Brain pericyte (primary cell): ENCODE measurements at regions not wholly inside any gene's neighbourhood (a gene's known extent, or its start where the extent isn't known, plus 50 kb on each side); places are given as distances from the start of the nearest gene placed in this dataset.
"Not testable (repeated sequence)": the region's sequence is repeated elsewhere in the genome, so short reads cannot be mapped to it uniquely, and the experiment has no call there.

Experiments used
- DNase-seq: peaks from one replicate; pipeline ENCODE4 v3.0.0-alpha.2; 2012; ENCODE audit warnings: low read depth, low spot score

DNA sequence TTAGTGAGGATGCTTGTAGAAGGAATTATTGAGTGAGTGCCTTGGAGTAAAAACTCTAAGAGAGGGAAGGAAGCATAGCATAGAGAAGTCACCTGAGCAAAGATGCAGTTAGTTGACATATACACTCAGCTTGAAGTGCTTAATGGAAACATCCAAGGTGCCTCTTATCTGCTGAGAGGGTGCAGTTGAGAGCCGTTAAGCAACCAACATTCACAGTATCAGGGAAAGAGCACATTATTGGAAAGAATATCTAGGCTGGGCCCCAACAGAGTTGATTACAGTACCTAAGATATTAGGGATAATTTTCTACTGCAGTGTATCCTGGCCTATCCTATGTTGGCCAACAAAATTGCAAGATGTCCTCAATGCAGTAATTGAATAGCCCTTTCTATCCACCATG is 302.0 kb downstream of the ETV1 start:
- DNase-seq, result no peak

DNA sequence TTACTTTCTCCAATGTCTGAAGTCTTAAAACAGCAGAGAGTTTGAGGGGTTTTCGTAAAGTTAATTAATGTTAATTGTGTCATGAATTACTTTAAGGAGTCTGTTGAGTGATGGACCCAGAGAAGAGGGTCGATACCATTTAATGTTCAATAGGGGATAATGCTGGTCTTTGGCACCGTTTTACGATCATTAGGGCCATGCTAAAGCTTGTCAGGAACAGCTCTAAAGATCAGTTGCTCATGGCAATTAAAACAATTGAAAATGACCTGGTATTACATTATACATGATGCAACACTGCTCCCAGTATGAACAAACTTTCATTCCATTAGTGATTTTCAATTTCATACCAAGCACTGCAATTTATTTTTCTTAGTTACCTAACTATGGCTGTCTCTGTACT is 296.9 kb downstream of the ETV1 start:
- no peak for DNase-seq

DNA sequence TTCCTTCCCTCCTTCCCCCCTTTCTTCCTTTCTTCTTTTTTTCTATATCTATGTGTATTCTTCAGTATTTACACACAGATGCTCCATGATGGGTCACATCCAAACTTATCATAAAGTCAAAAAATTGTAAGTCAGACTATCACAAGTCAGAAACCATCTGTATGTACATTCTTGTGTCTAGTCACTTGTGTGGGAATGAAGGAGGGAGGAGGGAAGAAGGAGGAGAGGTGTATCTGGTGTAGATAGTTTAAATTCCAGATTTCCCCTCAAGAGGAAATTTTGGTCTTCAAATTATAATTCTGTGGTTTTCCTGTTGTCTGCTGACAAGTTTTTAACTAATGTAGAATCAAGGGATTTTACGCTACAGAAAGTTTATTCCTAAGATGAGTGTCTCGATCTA is 287.2 kb downstream of the ETV1 start:
- no peak for DNase-seq

DNA sequence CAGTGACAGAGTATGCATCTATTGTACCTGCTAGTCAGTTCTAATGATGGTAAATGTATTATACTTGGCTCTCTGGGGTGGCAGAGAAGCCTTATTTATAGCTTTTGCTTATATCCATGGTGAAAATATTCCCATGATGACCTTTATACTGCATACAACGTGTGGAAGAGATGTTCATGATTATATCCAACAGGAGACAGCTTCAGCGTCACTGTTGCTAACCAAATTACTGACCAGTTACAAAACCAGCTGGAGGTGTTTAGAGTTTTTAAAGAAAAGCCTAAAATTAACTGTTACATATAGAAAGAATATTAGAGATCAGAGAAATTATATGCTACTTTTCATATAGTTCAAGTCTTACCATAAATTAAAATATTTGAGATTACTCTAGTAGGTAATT is 280.8 kb downstream of the ETV1 start:
- no peak for DNase-seq

DNA sequence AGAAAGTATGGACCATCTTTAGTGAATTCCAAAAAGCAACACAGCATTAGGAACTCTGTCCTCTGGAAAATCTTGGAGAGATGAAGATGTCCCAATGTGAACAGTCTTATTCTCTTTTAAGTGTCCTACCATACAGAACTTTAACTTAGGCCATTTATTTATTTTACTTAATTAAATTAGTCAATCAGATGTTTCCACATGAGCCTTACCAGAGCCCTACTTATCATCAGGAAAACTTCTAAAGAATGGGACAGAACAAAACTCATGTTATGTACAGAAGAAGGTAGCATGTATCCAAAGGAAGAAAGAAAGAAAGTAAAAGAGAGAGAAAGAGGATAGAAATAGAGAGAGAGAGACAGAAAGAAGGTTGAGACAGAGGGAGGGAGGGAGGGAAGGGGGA is 276.4 kb downstream of the ETV1 start:
- DNase-seq, result no peak

DNA sequence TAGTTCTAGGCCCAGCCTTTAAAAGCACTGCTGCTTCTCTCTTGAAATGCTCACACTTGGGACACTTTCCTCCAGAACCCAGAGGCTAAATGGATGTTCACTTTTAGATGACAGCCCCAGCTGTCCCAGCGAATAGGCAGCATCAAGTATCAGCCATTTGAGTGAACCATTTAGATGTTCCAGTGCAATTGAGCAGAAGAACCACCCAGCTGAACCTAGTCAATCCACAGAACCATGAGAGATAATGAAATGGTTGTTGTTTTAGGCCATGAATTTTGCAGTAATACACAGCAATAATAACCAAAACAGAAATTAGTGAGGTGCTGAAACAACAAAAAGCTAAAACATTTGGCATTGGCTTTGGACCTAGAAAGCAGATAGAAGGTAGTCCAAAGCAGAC is 273.9 kb downstream of the ETV1 start:
- no peak for DNase-seq

DNA sequence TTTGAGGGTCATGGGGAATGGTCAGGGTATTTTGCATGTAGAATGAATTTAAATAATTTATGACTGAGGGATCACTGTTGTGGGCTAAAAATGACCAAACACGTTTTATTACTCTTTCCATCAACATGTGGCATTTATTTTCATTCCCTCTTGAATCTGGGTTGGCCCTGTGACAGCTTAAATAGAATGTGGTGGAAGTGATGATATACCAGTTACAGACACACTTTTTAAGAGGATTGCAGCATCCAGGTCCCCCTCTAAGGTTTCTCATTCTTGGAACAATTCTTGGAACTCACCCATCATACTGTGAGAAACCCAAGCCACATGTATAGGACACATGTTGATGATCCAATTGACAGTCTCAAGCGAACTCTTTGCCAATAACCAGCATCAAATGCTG is 272.4 kb downstream of the ETV1 start:
- no peak for DNase-seq

DNA sequence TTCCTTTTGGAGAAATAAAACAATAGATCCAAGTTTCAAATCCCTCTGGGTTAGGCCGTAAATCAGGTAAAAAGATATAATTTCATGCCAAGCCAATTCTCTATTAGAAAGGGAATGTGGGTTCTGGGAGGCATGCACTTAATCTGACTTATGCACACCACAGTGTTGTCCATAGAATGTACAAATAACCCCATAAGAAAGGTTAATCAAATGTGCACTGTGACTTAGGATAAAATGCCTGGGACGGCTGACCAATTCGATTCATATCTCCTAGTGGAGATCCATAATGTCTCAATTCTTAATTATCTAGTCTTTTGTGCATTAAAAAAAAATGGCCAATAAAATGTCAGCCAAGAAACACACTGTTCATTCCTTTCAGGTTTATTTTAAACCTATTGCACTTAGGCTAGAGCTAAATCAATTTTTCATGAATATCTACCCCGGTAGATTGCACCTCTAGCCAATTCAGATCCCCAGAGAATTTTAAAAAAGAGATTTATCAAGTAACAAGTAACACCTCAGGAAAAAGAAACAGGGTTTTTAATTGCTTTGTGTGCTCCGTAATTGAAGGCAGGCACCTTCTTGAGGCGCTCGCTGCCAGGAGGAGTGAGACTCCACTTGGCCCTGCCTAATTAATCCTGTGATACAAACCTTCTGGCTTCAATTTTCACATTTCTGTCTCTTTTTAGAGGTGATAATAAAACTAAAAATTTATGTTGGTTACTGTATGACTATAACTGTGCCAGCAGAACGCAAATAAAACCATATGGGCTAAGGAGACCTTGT is 265.1 kb downstream of the ETV1 start:
- DNase-seq, result no peak

DNA sequence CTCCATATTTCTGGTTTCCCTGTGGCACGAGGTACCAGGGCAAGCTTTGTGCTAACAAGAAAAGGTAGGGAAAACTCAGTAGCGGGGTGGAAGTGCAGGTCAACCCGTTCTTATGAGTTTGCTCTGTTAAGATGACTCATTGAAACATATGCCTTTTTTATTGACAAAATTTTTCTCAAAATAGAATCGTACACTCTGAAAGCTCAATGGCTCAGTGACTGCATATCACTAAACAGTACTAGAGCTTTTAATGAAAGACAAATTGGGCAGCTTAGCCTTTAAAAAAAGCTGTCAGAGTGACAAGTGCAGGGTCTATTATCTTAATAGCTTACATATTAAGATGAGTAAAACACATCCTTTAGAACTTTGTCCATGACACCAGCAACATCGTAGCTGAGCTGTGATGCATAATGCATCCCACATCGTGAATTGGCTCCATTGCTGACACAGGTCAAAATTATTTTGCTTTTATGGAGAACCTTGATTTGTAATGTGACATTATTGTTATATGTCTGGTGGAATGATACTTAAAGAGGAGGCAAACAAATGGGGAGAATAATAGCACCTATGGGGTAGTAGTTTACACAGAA is 264.4 kb downstream of the ETV1 start:
- DNase-seq, result no peak

DNA sequence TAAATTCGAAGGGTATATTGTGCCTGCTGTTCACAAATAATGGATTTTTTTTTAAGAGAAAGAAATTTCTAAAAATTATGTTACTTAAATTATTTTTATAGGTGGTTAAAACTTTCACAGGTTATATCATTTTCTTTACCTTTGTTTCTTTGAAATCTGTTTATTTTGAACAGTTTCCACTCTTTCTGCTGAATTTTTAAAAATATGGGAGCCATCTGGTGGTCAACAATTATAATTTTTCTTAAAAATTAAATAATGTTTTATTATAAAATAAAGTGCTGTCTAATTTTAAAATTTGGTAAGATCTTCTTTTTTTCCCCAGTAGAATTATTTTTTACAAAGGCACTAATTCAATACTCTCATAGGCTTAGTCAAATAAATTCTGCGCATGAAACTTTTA is 263.9 kb downstream of the ETV1 start:
- DNase-seq, result no peak

DNA sequence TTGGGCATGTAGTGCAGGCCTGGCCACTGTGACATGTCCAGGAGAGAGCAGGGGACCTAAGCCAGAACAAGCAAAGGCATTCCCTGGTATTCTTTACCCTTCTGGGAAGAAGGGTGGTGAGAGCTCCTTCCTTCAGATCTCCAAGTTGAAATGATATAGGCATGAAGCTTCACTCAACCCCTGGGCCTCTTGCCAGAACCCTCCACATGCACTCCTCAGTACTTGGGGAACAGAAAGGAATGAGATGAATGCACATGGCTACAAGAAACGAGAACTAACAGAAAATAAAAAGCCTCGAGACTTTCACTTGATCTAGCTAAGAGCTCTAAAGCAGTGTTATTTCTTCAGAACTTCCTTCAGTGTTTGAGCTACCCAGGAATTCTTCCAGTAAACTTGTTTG is 262.2 kb downstream of the ETV1 start:
- no peak for DNase-seq

DNA sequence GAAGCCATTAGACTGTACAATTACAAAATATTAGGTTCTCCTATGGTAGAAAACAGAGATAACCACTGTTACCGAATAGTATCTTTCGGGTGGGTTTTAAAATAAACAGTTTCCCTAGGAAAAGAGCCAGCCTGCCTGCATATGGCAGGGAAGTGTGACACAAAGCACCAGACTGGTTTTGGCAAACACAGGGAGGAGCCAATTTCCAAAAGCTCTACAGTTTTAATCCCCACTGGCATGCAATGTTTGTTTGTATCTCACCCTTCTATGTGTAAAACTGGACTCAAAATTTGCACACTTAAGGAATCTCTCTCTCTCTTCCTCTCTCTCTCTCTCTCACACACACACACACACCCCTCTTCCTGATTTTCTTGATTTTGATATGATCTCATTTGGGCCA is 261.7 kb downstream of the ETV1 start:
- DNase-seq, result no peak

DNA sequence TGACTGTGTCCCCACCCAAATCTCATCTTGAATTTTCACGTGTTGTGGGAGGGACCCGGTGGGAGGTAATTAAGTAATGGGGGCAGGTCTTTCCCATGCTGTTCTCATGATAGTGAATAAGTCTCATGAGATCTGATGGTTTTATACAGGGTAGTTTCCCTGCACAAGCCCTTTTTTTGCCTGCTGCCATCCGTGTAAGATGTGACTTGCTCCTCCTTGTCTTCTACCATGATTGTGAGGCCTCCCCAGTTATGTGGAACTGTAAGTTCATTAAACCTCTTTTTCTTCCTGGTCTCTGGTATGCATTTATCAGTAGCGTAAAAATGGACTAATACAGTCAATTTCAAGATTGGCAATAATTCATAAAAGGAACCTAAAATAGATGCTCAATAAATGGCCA is 261.0 kb downstream of the ETV1 start:
- not testable (repeated sequence) for DNase-seq

DNA sequence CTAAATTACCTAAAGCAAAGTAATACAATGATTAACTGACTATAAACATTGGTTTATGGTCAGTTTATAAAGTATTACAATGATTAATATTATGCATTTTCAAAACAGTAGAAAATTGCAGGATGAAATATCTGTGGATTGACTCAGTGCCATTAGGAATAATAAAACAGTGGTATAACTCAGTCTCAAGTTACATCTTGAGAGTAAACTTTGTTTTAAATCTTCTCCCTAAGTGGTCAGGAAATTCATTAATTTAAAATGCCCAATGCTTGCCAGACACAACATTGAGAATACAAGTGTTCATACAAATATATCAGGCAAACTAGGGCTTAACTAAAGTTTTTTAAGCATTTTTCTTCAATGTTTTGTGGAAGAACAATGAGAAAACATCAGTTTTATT is 257.8 kb downstream of the ETV1 start:
- no peak for DNase-seq

DNA sequence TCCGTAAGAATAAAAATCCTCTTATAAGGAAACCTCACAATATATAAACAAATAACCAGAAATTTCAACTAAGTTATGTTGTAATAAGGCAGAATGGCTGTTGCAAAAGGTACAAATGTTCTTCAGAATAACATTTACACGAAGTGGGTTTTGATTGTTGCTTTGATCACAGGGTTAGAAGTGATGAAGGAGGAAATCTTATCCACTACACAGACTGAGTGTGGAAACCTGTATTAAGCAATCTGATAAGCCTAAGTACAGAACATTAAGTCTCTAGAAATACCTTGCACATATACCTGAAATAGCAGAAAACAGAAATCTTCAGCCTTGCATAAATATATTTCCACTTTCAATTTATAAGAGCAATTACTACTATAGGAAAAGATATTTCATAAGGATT is 251.9 kb downstream of the ETV1 start:
- no peak for DNase-seq

DNA sequence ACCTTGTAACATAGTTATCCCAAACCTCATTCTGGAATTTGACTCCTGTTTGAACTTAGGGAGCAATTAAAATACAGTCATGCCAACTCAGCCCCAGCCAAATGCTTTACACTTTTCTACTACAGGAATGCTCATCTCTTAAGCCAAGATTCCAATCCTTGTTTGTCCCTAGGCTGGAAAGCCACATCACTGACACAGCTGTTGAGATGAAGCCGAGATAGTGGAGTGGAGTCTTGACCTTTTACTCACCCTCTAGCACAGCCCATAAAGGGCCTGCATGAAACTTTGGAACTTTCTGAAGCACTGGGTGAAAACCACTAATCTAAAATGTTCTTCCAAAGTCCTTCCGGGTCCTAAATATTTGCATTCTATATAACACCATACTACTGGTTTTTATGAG is 247.3 kb downstream of the ETV1 start:
- no peak for DNase-seq

DNA sequence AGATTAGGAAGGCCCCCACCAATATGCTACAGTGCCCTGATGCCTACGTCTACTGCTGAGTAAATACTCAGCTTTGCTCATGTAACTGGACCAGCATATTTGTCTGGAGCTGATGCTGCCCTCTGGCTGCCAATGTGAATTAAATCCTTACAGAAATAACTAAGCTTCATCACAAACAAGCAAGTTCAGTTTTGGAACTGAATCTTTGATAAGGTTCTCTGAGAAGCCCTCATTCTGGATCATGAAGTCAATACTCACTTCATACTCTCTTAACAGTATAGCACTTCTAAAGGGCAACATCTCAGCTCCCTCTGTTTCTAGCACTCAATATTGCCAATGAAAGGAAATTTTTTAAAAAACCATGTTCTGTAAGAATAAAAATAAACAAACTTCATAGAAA is 246.7 kb downstream of the ETV1 start:
- no peak for DNase-seq

DNA sequence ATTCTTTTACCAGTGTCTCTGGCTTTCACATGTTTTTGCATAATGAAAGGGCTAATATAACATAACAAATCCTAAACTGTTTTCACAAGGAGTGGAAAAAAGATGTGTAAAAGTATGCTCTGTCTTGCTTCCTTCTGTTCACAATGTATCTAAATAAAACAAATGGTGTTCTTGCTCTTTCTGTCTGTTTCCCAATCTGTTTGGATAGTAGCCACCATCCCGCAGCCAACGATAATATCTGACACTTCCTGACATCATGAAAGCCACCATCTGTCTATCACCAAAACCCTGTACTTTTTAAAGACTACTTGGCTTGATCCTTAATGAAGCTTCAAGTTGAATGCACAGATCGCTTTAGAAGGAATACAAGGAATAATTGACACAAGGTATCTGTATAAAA is 246.2 kb downstream of the ETV1 start:
- no peak for DNase-seq

DNA sequence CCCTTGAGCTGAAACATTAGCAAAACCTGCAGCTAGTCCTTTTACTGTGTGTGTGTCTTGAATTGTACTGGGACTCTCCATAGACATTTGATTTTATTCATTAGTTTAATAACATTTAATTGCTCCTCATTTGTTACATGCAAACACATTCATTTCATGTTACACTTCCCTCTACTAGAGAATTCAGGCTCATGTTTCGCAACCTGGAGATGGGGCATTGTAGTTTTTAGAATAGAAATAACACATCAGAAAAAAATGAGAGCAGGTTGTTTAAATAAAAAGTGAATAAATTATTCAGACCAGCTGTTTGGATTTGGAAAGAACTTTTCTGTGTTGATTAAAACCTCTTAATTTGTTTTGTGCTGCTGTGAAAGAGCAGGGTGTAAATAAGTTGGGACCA is 243.9 kb downstream of the ETV1 start:
- DNase-seq, result no peak

DNA sequence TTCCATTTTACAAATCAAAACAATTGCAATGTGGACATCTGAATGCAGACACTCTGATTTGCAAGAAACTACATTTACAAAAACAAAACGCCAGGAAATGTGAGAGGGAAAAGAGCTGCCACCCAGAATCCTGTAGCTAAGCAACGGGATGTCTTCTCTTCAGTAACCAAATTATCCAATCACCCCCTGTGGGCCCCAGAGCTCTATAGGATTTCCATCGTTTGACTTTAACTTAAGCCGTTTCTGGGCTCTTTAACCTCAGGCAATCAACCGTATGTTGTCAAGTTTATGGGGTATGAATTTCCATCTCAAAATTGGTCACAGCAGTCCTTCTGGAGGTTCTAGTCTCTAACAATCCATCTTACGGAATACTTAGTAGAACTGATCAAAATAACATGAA is 240.5 kb downstream of the ETV1 start:
- DNase-seq, result no peak

DNA sequence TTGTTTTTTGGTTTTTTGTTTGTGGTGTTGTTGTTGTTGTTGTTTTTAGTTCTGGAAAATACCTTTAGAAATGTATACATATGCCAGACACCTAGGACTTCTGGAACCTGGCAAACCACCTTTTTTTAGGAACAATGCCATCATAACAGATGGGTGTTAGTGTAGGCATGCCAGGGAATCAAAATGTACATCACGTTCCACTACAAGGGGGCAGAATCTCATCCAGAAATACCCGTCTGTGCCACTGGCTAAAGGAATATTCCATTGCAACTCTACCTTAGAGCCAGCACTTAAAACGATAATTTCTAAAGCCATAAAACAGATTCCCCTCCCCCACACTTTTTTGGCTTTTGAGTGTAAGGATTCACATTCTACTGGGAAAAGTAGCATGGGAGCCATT is 239.8 kb downstream of the ETV1 start:
- DNase-seq, result no peak

DNA sequence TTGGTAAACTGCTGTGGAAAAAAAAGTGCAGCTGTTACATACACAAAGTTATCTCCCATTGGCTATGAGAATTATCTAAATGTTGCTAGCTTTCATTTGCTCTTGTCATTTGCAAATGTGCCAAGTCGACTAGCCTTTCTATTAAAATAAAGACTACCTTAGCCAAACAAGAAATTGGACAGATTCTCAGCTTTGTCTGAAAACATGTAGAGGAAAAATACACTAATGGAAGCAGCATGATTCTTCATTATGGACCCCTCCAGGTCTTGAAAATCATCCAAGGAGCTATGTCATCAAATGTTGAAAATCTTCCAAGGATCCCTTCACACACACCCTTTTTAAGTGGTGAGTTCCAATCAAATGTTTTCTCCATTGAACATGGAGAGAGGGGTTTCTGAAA is 237.7 kb downstream of the ETV1 start:
- no peak for DNase-seq

DNA sequence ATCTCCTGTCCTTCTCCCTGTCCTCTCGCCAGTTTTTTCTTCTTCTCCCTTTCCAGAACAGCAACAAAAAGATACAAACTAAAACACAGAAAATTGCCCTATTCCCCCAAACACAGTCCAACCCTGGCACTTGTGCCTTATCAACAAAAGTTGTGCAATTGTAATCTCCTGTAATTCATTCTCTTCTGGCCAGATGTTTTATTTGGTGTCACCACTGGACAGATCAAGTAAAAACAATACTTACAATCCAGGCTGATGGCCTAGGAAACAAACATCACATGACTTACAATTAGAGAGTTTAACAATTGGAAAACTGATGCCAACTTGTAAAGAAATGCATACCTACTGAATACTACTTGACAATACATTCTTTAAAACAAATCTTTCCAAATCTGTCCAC is 231.6 kb downstream of the ETV1 start:
- no peak for DNase-seq

DNA sequence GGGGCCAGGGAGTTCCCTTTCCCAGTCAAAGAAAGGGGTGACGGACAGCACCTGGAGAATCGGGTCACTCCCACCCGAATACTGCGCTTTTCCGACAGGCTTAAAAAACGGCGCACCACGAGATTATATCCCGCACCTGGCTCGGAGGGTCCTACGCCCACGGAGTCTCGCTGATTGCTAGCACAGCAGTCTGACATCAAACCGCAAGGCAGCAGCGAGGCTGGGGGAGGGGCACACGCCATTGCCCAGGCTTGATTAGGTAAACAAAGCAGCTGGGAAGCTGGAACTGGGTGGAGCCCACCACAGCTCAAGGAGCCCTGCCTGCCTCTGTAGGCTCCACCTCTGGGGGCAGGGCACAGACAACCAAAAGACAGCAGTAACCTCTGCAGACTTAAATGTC is 223.6 kb downstream of the ETV1 start:
- DNase-seq, result not testable (repeated sequence)
